HL-60 (cell line): ENCODE measurements at regions not wholly inside any gene's neighbourhood (a gene's known extent, or its start where the extent isn't known, plus 50 kb on each side); places are given as distances from the start of the nearest gene placed in this dataset.
"Not testable (repeated sequence)": the region's sequence is repeated elsewhere in the genome, so short reads cannot be mapped to it uniquely, and the experiment has no call there.

Experiments used
- DNase-seq, 2 experiments: peaks; one replicate each; pipeline ENCODE4 v3.0.0-alpha.2; 2010 to 2020; ENCODE audit warnings: low read depth in 1 of 2, low spot score in 1 of 2
- H3K27ac ChIP-seq: fragments of 250-450 bp; sonication (Bioruptor Pico); replicated peaks from 2 replicates; pipeline ENCODE4 v1.5.1; 2020; ENCODE audit warnings: mild to moderate bottlenecking, moderate library complexity
- H3K27me3 ChIP-seq: fragments of 250-450 bp; sonication (Bioruptor Pico); 2 replicates; pipeline ENCODE4 v1.5.1; 2021; ENCODE audit warnings: mild to moderate bottlenecking, moderate library complexity; ENCODE audit not compliant: insufficient read depth, poor library complexity, severe bottlenecking
- H3K4me3 ChIP-seq: replicated peaks from 2 replicates; pipeline ENCODE4 v1.5.1; 2011; ENCODE audit warnings: mild to moderate bottlenecking, control low read depth, low read length; ENCODE audit not compliant: insufficient read depth
- GABPA ChIP-seq: IDR thresholded peaks from 2 replicates; pipeline ENCODE4 v1.6.1; 2012; ENCODE audit warnings: low read depth
- POLR2AphosphoS5 ChIP-seq: IDR thresholded peaks from 2 replicates; pipeline ENCODE4 v1.6.1; 2012; ENCODE audit warnings: low read depth
- SPI1 ChIP-seq: IDR thresholded peaks from 2 replicates; pipeline ENCODE4 v1.6.1; 2012; ENCODE audit warnings: low read depth, mild to moderate bottlenecking, borderline replicate concordance
- TF ChIP-seq, protein P1 (sequence below): IDR thresholded peaks from one replicate; pipeline ENCODE4 v1.5.1; 2011; ENCODE audit warnings: low read length, control low read depth, inconsistent platforms; ENCODE audit not compliant: insufficient read depth
- TF ChIP-seq, protein P2 (sequence below): IDR thresholded peaks from 2 replicates; pipeline ENCODE4 v1.6.1; 2012; ENCODE audit warnings: low read depth; ENCODE audit not compliant: insufficient replicate concordance

DNA sequence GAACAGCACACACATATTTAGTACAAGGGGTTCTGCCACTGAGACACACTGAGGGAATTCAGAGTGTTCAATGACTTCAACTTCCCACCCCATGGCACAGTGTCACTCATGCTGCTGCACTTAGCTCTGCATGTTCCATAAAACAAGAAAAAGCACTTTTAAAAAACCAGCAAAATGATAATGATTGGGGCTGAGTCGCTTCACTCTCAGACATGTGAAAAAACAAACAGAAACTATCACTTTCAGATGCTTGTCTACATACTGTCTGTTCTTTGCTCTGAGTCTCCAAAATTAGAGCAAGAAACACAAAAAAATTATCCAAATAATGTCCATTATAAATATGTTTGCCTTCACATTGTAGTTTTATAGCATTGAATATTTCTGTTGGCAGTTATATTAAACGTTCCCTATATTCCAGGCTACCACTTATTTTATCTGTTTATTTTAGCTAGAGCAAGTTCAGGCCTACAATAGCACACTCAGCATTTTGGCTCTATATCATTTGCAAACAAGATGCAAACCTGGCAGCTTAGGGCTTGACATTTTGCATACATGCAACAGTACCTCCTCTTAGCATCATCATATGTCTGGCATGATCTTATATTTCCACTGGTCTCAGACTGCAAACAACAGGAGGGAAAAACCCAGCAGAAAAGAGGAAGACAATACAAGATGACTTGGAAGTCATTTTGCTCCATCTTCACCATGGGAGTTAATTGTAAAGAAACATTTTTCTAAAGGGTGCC is 398.8 kb downstream of the HACE1 start:
- no peak for DNase-seq
- TF ChIP-seq, protein P1, sequence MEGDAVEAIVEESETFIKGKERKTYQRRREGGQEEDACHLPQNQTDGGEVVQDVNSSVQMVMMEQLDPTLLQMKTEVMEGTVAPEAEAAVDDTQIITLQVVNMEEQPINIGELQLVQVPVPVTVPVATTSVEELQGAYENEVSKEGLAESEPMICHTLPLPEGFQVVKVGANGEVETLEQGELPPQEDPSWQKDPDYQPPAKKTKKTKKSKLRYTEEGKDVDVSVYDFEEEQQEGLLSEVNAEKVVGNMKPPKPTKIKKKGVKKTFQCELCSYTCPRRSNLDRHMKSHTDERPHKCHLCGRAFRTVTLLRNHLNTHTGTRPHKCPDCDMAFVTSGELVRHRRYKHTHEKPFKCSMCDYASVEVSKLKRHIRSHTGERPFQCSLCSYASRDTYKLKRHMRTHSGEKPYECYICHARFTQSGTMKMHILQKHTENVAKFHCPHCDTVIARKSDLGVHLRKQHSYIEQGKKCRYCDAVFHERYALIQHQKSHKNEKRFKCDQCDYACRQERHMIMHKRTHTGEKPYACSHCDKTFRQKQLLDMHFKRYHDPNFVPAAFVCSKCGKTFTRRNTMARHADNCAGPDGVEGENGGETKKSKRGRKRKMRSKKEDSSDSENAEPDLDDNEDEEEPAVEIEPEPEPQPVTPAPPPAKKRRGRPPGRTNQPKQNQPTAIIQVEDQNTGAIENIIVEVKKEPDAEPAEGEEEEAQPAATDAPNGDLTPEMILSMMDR, result no peak
- TF ChIP-seq POLR2AphosphoS5 (no peak), GABPA (no peak), SPI1 (no peak; the same call in 1 of the 2 replicates)
- TF ChIP-seq, protein P2, sequence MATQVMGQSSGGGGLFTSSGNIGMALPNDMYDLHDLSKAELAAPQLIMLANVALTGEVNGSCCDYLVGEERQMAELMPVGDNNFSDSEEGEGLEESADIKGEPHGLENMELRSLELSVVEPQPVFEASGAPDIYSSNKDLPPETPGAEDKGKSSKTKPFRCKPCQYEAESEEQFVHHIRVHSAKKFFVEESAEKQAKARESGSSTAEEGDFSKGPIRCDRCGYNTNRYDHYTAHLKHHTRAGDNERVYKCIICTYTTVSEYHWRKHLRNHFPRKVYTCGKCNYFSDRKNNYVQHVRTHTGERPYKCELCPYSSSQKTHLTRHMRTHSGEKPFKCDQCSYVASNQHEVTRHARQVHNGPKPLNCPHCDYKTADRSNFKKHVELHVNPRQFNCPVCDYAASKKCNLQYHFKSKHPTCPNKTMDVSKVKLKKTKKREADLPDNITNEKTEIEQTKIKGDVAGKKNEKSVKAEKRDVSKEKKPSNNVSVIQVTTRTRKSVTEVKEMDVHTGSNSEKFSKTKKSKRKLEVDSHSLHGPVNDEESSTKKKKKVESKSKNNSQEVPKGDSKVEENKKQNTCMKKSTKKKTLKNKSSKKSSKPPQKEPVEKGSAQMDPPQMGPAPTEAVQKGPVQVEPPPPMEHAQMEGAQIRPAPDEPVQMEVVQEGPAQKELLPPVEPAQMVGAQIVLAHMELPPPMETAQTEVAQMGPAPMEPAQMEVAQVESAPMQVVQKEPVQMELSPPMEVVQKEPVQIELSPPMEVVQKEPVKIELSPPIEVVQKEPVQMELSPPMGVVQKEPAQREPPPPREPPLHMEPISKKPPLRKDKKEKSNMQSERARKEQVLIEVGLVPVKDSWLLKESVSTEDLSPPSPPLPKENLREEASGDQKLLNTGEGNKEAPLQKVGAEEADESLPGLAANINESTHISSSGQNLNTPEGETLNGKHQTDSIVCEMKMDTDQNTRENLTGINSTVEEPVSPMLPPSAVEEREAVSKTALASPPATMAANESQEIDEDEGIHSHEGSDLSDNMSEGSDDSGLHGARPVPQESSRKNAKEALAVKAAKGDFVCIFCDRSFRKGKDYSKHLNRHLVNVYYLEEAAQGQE, result no peak
- Histone ChIP-seq H3K27ac (no peak overlapping the region), H3K4me3 (no peak overlapping the region), H3K27me3 (no peaks in the 10 kb centered on the region)

DNA sequence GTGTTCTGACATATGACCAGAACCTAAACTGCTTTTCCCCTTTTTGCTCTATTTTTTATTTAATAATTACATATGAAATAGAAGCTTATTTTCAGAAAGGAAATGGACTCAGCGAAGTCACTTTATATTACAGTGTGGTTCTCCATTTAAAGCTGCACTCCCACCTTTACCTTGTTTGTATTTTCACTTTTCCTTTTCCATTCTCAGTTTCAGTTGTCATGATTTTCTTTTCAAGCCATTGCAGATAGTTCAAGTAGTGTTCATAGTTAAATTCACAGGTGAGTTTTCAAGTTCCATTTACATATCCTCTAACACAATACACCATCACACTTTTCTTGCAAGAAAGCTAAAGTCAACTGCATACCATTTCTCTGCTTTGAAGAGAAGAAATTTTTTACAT is 400.2 kb downstream of the HACE1 start:
- no peak for DNase-seq

DNA sequence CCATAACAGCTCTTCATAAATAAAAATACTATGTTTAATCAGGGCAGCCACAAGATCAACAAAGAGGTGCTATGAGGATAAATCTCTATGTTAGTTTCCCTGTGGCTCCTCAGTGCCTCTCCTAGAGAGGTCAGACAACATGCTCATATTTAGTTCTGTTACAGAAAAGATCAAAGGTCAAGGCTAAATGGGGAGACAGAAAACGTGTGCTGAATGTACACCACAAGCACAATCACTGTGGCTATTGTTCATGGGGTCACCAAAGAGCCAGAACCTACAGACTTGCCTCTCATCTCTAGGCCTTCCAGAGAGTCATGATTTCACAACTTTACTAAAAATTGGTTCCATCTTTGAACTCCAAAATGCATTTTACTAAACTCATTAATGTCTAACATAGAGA is 409.8 kb downstream of the HACE1 start:
- Histone ChIP-seq H3K27me3 (no peaks in the 10 kb centered on the region), H3K4me3 (no peak overlapping the region), H3K27ac (no peak overlapping the region)
- TF ChIP-seq, protein P2, result no peak
- TF ChIP-seq, protein P1, result no peak
- no peak for TF ChIP-seq GABPA
- no peak for TF ChIP-seq POLR2AphosphoS5
- no peak for TF ChIP-seq SPI1
- no peak for DNase-seq

More for the DNA sequence above, 400.2 kb downstream of the HACE1 start:
- Histone ChIP-seq H3K27ac (no peak overlapping the region), H3K4me3 (no peak overlapping the region), H3K27me3 (no peaks in the 10 kb centered on the region)
- TF ChIP-seq SPI1, result no peak
- TF ChIP-seq, protein P1, result no peak
- TF ChIP-seq GABPA, result no peak
- TF ChIP-seq, protein P2, result no peak
- TF ChIP-seq POLR2AphosphoS5, result no peak

DNA sequence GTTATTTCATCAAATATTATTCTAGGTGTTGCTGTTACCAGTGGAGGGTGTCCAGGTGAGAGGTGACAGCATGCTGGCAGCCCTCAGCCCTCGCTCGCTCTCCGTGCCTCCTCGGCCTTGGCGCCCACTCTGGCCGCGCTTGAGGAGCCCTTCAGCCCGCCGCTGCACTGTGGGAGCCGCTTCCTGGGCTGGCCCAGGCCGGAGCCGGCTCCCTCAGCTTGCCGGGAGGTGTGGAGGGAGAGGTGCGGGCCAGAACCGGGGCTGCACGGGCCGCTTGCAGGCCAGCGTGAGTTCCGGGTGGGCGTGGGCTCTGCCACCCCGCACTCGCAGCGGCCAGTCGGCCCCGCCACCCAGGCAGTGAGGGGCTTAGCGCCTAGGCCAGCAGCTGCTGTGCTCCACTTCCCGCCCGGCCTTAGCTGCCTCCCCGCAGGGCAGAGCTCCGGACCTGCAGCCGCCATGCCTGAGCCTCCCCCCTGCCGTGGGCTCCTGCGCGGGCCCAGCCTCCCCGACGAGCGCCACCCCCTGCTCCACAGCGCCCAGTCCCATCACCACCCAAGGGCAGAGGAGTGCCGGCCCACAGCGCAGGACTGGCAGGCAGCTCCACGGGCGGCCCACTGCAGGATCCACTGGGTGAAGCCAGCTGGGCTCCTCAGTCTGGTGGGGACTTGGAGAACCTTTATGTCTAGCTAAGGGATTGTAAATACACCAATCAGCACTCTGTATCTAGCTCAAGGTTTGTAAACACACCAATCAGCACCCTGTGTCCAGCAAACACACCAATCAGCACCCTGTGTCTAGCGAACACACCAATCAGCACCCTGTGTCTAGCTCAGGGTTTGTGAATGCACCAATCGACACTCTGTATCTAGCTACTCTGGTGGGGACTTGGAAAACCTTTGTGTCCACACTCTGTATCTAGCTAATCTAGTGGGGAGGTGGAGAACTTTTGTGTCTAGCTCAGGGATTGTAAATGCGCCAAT is 413.3 kb downstream of the HACE1 start:
- H3K4me3 ChIP-seq, H3K27ac ChIP-seq, H3K27me3 ChIP-seq, DNase-seq: not testable (repeated sequence)
